Astrocyte (in vitro differentiated cells and primary cell): ENCODE measurements at regions not wholly inside any gene's neighbourhood (a gene's known extent, or its start where the extent isn't known, plus 50 kb on each side); places are given as distances from the start of the nearest gene placed in this dataset.

Source experiments
- EZH2 ChIP-seq: IDR thresholded peaks from 2 replicates; pipeline ENCODE4 v1.6.1; 2012; ENCODE audit warnings: mild to moderate bottlenecking, low read length, inconsistent platforms; ENCODE audit not compliant: insufficient read depth
- TF ChIP-seq, protein P1 (sequence below): IDR thresholded peaks from 2 replicates; pipeline ENCODE4 v1.5.1; 2011; ENCODE audit warnings: low read depth, mild to moderate bottlenecking, inconsistent platforms, low read length, moderate library complexity; ENCODE audit not compliant: insufficient read depth

DNA sequence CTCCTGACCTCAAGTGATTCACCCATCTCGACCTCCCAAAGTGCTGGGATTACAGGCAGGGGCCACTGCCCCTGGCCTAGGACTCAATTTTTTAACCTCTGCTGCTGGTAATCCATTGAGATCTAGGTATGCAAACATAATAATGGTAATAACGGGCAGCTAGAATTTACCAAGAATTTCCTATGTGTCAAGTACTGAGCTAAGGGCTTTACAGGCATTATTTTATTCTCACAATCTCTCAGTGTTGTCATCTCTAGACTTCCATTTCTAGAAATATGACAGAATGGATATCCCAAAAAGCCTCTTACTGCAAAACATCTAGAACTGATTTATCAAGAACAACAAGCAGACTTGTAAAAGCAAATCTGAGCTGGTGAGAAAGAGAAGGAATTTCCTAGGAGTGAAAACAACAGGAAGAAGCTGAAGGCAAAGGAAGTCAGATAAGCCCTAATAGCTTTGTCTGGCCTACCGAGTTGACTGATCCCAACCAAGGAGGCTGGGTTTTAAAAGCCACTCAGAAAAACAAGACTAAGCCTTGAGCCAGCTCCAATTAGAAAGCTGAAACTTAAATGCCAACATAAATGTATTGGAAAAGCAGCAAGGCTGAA, 70.6 kb downstream of the CCDC71L start:
- TF ChIP-seq, protein P1, sequence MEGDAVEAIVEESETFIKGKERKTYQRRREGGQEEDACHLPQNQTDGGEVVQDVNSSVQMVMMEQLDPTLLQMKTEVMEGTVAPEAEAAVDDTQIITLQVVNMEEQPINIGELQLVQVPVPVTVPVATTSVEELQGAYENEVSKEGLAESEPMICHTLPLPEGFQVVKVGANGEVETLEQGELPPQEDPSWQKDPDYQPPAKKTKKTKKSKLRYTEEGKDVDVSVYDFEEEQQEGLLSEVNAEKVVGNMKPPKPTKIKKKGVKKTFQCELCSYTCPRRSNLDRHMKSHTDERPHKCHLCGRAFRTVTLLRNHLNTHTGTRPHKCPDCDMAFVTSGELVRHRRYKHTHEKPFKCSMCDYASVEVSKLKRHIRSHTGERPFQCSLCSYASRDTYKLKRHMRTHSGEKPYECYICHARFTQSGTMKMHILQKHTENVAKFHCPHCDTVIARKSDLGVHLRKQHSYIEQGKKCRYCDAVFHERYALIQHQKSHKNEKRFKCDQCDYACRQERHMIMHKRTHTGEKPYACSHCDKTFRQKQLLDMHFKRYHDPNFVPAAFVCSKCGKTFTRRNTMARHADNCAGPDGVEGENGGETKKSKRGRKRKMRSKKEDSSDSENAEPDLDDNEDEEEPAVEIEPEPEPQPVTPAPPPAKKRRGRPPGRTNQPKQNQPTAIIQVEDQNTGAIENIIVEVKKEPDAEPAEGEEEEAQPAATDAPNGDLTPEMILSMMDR: no peak
- no peak for TF ChIP-seq EZH2
